HPDE6-E6E7 (cell line): ENCODE measurements at regions not wholly inside any gene's neighbourhood (a gene's known extent, or its start where the extent isn't known, plus 50 kb on each side); places are given as distances from the start of the nearest gene placed in this dataset.

Source experiments
- DNase-seq: peaks from one replicate; pipeline ENCODE4 v3.0.0; 2011; ENCODE audit warnings: missing footprints; ENCODE audit errors: extremely low spot score

GRCh38 chr3:72259755-72260587 is 475.0 kb upstream of the PROK2 start:
- DNase-seq = no peak

- no peak for DNase-seq
These were observed 473.6 kb upstream of the PROK2 start for GRCh38 chr3:72258361-72259141.

GRCh38 chr3:72257738-72258137 is 472.8 kb upstream of the PROK2 start:
- DNase-seq = no peak

GRCh38 chr3:72257203-72257602 is 472.3 kb upstream of the PROK2 start:
- no peak for DNase-seq

GRCh38 chr3:72256716-72257115 is 471.8 kb upstream of the PROK2 start:
- no peak for DNase-seq

- DNase-seq = peak; percentile 2
These were observed 471.0 kb upstream of the PROK2 start for GRCh38 chr3:72255791-72256559.

GRCh38 chr3:72255191-72255590 is 470.2 kb upstream of the PROK2 start:
- no peak for DNase-seq

GRCh38 chr3:72254483-72254882 is 469.5 kb upstream of the PROK2 start:
- no peak for DNase-seq

- no peak for DNase-seq
These were observed 465.8 kb upstream of the PROK2 start for GRCh38 chr3:72250725-72251124.

- no peak for DNase-seq
These were observed 463.9 kb upstream of the PROK2 start for GRCh38 chr3:72248869-72249268.

- no peak for DNase-seq
These were observed 463.4 kb upstream of the PROK2 start for GRCh38 chr3:72248389-72248761.

- DNase-seq = no peak
These were observed 462.9 kb upstream of the PROK2 start for GRCh38 chr3:72247645-72248388.

- no peak for DNase-seq
These were observed 462.2 kb upstream of the PROK2 start for GRCh38 chr3:72247126-72247525.

- no peak for DNase-seq
These were observed 461.7 kb upstream of the PROK2 start for GRCh38 chr3:72246685-72247084.

GRCh38 chr3:72245183-72245811 is 460.3 kb upstream of the PROK2 start:
- no peak for DNase-seq

- no peak for DNase-seq
These were observed 459.4 kb upstream of the PROK2 start for GRCh38 chr3:72244396-72244795.

GRCh38 chr3:72242326-72242725 is 457.4 kb upstream of the PROK2 start:
- no peak for DNase-seq

- no peak for DNase-seq
These were observed 456.6 kb upstream of the PROK2 start for GRCh38 chr3:72241525-72241924.

- no peak for DNase-seq
These were observed 455.6 kb upstream of the PROK2 start for GRCh38 chr3:72240531-72240930.

- DNase-seq = no peak
These were observed 453.9 kb upstream of the PROK2 start for GRCh38 chr3:72238801-72239200.

GRCh38 chr3:72238010-72238691 is 453.2 kb upstream of the PROK2 start:
- DNase-seq = no peak
